Stimulated activated CD4-positive, alpha-beta T cell treated with anti-CD3 and anti-CD28 coated beads, TNF-alpha, amount 100 ng/mL, for 48 hours (primary cell): ENCODE measurements at regions not wholly inside any gene's neighbourhood (a gene's known extent, or its start where the extent isn't known, plus 50 kb on each side); places are given as distances from the start of the nearest gene placed in this dataset.
"Not testable (repeated sequence)": the region's sequence is repeated elsewhere in the genome, so short reads cannot be mapped to it uniquely, and the experiment has no call there.

Source experiments
- DNase-seq, 3 donors: peaks; one replicate each; pipeline ENCODE4 v3.0.0-alpha.2; 2020; ENCODE audit warnings: low read depth in 3 of 3

DNA sequence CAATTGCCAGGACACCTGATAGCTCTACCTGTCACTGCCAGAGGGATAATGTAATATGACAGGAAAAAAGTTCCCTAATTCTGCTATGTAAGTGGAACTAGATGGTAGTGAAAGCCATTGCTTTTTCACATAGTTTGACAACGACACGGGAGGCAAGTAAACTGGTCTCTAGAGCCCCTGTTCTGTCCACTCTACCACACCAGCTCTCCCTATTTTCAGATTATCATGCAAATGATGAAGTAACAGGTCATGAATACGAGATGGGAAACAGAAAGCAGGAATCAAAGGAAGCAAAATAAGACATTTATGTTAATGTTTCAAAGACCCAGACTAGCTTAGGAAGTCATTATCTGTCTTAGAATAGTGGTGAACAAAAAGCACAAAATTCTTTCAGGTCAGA lies 56.2 kb downstream of the TAF11L14 start:
- DNase-seq: no peak

DNA sequence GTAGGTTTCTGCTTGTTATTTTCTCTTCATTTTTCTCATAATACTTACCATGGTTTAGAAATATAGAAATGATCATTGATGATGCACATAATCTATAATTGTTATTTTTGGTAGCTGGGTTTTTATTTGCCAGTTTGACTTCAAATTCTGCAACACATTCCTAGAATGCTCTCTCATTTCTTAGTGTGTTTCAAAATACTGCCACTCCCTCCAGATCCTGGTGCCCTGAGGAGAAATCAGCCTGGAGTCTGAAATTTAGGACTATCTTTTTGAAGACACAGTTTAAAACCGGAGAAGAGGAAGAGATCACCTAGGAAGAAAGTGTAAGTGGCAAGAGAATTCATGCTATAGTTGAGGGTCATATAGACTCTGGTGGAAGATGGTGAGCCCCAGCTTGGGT lies 57.5 kb downstream of the TAF11L14 start:
- DNase-seq: no peak

DNA sequence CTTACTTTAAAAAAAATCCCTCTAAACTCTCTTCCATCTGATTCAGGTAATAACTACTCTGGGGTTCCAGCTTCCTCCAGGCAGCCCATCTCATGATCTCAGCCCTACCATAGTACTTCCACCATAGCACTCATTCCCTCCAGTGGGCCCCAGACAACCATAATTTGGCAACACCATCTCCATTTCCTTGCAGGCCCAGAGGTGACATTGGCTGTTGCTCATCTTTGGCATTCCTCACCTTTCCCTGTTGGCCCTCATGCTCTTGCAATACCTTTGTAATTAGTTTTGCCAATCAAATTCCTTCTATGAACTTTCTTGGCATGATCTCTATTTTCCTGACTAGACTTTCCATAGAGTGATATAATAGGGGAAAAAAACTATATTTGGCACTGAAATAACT lies 60.1 kb downstream of the TAF11L14 start:
- DNase-seq: no peak

DNA sequence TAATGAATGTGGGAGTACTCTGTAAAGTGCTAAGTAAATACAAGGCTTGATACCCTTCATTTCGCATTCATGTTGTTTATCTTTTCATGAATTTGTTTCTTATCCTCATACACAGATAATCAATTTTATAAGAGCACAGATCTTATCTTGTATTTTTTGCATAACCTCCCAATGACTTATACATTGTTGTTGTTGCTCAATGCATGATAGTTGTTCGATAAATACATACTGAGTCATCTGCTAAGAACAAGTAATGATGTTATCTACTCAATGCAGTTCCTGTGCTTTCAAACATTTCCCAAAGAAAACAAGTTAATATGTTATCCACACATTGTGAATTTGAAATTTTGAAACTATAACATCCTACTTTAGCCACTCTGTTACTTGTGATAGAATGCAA lies 60.7 kb downstream of the TAF11L14 start:
- no peak for DNase-seq

DNA sequence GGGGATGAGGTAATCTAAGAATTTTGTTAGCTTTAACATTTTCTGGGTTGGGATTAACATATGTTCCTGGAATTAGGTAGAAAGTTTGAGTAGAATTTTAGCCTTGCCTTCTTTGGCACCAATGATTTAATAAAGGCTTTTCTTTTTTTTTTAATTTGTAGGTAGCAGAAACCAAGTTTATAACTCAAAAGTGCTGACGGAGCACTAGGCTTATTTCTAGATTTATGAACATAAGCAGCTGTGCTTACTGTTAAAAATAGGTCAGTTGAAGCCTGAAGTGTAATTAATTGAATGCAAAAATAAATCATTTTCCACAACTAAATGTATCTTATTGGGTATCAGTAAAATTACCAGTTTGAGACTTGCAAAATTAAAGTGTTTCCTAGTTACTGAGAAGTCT lies 62.4 kb downstream of the TAF11L14 start:
- no peak for DNase-seq

DNA sequence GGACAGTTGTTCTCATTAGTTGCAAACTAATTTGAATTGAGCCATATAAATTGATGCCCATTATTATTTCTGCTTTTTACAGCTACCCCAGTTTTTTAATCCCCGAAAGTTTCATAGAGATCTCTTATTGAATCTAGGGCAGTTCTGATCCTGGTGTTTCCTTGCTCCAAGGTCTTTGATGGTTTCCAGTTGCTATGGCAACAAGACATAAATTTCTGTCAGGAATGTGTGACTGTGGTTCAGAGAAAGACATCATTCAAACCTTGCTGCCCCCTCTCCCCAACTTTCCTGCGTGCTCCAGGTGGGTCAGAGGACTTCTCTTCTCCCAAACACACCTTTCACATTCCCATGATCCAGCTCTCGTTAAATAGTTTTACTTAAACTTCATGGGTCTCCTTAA lies 63.4 kb downstream of the TAF11L14 start:
- DNase-seq: no peak

DNA sequence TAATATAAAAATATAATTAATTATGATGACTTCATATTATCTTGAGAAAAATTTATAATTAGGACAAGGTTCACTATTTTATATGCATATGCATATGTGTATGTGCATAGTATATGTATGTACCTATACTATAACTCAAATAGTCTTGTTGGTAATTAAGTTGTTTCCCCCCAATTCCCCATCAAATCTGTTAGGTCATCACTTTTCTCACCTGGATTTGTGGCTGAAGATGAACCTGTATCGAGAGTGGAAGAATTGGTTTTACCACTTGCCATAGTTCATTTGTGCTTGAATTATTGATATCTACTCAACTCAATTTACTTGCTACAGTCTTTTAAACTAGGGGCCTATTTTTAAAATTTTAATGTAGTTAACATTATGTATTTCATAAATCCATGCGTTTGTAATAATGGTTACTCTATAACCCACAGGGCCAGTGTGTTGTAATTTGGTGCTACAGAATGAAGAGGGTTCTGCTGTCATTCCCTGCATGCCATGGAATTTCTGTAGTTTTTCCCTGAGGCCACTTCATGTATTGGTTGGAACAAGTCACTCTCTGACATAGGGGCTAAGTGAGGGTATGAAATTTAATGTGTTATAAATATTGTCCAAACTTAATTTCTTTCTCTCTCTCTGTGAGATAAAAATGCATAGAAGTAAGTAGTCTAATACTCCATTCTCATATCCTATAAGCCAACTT lies 74.9 kb downstream of the TAF11L14 start:
- DNase-seq: no peak

DNA sequence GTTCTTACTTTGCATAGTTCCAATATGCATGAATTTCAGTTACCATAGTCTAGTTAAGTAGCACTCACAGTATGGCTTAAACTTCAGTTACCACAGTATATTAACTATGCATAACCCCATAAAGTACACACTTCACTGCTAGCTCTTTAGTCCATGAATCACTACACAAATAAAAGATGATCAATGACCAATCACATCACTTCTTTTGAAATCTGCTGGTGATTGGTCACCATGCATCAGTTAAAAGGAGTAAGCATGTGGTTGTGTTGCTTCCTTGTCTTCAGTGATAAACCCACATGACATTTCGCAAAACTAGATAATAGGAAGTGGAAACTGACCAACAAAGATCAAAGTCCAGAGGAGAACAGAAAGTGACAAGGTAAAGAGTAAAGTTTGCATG lies 79.0 kb downstream of the TAF11L14 start:
- no peak for DNase-seq

DNA sequence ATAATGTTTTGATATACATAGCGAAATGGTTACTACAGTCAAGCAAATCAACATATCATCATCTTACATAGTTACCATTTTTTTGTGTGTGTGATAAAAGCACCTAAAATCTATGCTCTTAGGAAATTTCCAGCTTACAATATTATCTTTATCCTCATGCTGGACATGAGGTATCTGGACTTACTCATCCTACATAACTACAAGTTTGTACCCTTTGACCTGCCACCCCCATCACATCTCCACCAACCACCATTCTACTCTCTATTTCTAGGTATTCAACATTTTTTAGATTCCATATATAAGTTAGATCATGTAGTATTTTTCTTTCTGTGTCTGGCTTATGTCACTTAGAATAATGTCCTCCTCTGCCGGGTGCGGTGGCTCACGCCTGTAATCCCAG lies 79.9 kb downstream of the TAF11L14 start:
- no peak for DNase-seq

DNA sequence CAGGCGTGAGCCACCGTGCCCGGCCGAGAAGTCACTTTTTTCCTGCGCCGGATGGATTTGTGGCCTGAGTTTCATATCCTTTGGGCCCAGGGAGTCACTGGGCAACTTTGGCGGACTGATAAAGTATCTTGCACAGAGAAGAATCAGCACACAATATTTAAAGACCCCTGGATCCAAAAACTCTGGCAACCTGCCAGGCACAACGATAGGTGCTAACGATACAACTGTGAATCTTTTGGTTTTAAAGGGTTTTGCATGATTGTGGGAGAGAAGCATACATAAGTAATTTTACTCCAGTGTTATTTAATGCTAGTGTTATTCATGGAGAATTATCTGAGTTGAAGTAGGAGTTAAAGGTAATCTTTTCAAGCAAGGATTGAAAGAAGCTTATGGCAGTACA lies 85.3 kb downstream of the TAF11L14 start:
- no peak for DNase-seq

DNA sequence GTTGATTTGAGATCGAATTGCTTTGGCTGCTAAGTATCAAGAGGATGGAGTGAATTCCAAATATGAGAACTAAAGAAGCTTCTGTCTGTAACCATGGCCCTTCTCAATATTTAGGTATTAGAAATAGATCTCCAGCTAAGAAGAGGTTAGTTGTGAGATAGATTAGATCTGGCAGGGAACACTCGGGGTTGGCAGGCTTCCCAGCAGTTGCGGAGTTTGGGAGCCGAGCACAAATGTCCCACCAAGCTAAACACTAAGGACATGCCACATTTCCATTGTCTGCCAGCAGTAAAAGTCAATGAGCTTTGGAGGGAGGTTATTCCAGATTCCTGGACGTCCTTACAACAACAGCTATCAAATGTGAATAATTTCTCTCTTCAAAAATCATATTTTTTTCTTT lies 85.8 kb downstream of the TAF11L14 start:
- no peak for DNase-seq

DNA sequence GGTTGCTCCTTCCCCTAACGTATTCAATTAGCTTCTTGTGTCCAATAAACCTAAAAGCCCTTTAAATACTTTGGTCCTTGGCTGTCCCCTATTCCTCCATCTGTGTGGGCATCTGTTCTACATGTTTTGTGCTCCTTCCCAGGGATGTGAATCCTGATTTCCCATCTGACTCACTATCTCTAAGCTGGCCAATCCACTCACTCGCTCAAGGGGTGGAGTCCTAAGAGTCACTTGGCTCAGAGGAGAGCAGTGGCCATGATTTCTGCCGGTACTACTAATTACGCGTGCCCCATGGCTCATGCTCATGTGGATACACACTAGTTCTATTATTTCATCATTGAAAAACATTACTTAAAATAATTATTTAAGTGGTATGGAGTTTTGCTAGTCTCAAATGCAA lies 89.6 kb downstream of the TAF11L14 start:
- no peak for DNase-seq

DNA sequence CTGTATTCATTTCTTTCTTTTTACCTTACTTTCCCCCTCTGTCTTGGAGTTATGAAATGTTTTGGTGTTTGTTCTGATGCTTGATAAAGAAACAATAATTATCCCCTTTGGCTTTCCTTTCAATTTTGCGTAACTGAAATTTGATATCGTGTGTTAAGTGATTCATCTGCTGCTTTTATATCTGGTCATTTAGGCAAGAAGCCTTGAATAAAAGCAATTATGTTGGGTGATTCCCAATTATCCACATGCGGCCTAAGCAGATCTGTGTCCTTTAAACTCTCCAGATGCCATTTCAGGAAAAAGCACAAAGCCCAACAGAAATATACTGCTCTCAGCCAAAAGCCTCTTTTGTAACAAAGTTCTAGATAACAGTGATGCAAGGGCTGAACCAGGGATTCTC lies 92.8 kb downstream of the TAF11L14 start:
- no peak for DNase-seq

DNA sequence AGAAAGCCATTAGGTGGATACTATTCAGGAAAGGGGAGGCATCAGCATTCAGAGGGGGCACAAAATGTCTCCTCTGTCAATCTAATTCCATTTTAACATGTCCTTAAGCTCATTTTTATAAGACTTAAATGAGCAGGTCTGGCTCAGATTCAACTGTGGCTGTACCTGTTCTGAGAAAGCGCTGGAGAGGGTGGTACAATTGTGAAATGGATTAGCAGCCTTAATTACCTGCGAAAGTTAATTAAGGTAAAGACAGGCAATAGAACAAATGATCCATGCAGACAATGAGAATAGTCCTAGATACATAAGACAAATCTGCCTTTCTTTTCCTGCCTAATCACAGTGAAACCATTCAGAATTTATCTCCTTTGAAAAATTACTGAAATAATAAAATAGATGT lies 96.2 kb downstream of the TAF11L14 start:
- DNase-seq: no peak

DNA sequence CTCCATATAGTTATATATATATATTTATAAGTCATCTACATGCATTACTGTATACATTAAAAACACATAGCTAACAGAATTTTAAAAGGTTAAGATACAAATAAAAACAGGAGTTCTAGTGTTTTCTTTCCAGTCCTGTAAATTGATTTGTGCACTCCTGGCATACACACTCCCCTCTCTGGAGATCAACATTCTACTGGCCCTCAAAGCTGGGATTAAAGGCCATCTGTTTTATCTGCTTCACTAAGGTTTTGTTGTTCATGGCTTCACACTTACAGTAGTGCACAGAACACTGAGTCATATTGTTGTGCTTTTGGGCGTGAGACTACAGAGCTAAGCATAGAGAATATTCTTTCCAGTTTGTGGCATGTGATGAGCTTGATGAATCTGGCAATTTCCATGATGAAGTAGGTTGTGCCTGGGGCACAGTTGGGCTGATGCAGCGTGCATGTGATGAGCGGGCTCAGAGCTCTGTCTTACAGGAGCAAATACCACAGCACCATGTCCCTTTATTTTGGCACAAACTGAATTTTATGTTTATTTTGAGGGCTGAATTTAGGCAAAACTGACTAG lies 98.2 kb downstream of the TAF11L14 start:
- no peak for DNase-seq

DNA sequence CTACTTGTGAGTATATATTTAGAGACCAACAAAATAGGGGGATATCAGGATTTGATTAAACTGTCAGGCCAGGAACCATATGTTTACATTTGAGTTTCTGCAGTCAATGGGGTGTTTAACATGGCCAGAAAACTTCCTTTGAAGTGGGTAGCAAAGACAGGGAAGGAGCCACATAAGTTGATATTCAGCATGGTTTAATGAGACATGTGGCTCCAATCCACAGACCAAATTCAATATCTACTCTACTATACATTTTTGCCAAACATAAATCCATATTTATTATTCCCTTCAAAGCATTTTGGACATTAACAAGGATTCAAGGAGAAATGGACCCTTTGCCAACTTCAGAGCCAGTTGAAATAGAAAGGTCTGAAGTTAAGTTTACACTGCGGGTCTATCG lies 99.8 kb downstream of the TAF11L14 start:
- DNase-seq: no peak

DNA sequence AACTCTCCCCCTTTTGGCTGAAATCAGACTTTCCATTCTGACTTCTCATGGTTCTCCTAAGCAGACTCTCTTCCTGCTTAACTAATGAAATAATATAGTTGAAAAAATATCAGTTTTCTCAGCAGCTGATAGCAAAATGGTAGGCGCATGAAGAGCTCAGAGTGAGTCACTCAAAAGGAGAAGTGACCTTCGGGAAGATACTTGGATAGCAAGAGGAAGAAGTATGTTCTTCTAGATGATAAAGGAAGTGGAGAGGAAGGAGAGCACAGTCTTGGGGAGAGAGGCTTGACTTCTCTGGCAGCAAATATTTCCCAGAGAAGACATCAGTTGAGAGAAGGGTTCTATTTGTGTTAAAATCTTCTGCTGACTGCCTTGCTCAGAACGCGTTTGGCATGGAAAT lies 101.5 kb downstream of the TAF11L14 start:
- DNase-seq: no peak

DNA sequence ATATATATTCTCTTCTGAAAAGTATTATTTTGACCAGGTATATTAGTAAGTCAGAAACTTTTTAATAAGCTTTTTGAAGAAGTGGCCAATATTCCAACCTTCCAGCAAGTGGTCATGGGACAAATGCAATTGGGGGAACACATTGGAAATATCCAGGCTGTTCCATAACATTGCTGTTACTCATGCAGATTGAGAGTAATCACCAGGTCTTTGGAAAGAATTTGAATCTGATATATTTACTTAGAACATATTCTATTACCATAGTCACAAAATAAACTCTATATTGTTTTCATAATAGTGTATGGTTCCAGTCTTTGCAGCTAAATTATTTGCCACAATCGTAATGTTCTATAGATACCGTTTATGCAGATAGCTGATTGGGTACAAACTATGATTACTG lies 102.8 kb downstream of the TAF11L14 start:
- no peak for DNase-seq

DNA sequence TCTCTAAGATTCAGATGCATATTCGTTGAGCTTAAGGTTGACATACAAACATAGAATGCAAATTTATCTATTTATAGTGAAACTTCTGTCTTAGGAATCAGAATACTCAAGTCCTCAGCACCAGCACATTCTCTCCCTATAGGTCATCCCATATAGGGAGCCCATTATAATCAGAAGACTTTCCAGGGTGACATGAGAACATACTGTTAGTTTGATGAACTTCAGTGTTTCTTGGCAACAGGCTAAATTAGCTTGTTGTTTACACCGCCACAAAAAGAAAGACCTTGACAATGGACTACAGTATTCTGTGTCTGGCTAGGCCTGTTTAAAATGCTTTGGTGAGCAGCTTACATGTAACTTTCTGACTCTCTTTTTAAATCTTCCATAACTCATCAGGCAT lies 104.2 kb downstream of the TAF11L14 start:
- DNase-seq: no peak

DNA sequence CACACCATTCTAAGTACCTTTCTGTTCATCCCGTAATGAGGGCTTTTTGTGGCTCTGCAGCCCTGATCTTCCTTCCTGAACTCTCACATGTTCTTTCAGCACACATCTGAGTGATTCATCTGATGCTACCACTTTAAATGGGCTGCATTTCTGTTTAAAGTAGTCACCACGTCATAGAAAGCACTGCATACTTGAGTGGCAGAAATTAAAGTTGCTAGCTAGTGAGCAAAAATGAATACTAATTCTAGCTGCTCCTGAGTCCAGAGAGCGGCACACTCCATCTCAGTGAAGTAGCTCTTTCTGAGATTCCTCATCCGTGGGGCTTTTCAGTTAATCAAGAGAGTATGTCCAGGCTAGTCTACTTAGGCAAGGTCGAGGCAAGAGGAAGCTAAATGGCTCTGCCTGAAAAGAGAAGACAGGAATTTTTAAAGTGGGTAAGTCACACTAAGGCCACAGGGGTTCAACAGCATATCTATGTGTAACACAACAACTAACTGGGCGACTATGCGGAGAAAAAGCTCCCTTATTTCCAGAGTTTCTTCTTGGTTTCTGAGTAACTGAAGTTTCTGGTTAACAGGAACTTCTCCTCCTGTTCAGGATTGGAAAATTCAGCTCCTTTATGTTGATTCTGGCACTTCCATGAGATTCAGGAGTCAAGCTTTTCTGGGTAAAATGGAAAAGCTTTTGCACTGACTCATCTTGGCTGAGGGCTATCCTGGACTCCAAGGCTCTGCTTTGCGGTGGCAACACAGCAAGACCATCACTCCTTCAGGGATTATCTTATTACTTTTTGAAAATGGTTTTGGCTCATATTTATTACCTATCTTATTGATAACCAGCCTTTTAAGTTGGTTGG lies 109.5 kb downstream of the TAF11L14 start:
- DNase-seq: no peak

DNA sequence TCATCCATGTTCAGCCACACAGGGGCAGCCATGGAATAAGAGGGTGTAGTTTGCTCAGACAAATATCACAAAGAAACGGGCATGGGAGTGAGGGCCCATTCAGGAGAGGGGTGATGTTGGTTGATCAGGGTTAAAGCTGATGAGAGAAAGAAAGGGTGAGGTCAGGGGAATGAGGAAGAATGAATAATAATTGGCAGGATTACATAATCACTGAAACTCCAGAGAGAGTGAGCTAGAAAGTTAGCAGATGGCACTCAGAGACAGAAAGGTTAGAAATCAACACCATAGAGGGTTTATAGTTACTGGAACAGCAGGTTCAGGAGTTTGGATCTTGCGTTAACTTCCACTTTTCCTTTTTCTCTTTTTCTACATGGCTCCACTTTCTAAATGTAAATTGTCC lies 113.9 kb downstream of the TAF11L14 start:
- no peak for DNase-seq

DNA sequence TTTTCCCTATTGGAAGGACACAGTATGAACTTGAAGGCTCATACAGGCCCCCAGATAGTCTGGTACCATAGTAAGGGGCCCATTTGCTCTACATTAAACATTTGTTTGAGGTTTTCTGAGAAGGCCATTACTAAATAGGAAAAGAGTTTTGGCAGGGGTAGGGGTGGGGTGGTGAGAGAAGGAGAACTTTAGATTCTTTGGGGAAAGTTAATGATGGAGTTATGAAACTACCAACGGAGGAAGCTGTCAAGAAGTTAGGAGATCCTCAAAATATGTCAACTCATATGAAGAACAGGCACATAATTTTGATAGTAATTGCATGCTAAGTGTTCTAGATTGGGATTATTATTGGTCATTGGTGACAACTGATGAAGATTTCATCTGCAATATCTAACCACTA lies 114.7 kb downstream of the TAF11L14 start:
- no peak for DNase-seq

DNA sequence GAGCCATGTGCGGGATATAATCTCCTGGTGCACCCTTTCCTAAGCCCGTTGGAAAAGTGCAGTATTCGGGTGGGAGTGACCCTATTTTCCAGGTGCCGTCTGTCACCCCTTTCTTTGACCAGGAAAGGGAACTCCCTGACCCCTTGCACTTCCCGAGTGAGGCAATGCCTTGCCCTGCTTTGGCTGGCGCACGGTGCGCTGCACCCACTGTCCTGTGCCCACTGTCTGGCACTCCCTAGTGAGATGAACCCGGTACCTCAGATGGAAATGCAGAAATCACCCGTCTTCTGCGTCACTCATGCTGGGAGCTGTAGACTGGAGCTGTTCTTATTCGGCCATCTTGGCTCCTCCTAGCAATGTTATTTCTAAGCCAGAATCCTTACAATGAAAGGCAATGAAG lies 121.1 kb downstream of the TAF11L14 start:
- DNase-seq: not testable (repeated sequence)
